A549 (cell line): ENCODE measurements at regions not wholly inside any gene's neighbourhood (a gene's known extent, or its start where the extent isn't known, plus 50 kb on each side); places are given as distances from the start of the nearest gene placed in this dataset.

Experiments
- CTCF ChIP-seq: fragments of >200 bp; sonication (Bioruptor Twin); formaldehyde crosslinking; IDR thresholded peaks from 3 replicates; pipeline ENCODE4 v1.5.1; 2016
- NFE2L2 ChIP-seq: fragments of 150-350 bp; conservative IDR thresholded peaks from 2 replicates; pipeline ENCODE4 v1.6.1; 2014; ENCODE audit warnings: low read length
- POLR2A ChIP-seq: IDR thresholded peaks from 2 replicates; pipeline ENCODE4 v1.6.1; 2012; ENCODE audit warnings: mild to moderate bottlenecking, low read length
- RCOR1 ChIP-seq: fragments of 150-350 bp; IDR thresholded peaks from 2 replicates; pipeline ENCODE4 v1.6.1; 2014; ENCODE audit warnings: antibody characterized with exemption, low read length, low read depth

GRCh38 chr4:165748321-165748720, 124.7 kb upstream of the TLL1 start:
- TF ChIP-seq CTCF (no peak), POLR2A (no peak), RCOR1 (no peak), NFE2L2 (no peak)
